Stimulated activated CD8-positive, alpha-beta memory T cell treated with anti-CD3 and anti-CD28 coated beads, Interleukin-2, amount 100 ng/mL, for 1 hour (primary cell): ENCODE measurements at regions not wholly inside any gene's neighbourhood (a gene's known extent, or its start where the extent isn't known, plus 50 kb on each side); places are given as distances from the start of the nearest gene placed in this dataset.
"Not testable (repeated sequence)": the region's sequence is repeated elsewhere in the genome, so short reads cannot be mapped to it uniquely, and the experiment has no call there.

Source experiments
- DNase-seq, 2 donors: peaks; one replicate each; pipeline ENCODE4 v3.0.0-alpha.2; 2020; ENCODE audit warnings: low read depth in 2 of 2

DNA sequence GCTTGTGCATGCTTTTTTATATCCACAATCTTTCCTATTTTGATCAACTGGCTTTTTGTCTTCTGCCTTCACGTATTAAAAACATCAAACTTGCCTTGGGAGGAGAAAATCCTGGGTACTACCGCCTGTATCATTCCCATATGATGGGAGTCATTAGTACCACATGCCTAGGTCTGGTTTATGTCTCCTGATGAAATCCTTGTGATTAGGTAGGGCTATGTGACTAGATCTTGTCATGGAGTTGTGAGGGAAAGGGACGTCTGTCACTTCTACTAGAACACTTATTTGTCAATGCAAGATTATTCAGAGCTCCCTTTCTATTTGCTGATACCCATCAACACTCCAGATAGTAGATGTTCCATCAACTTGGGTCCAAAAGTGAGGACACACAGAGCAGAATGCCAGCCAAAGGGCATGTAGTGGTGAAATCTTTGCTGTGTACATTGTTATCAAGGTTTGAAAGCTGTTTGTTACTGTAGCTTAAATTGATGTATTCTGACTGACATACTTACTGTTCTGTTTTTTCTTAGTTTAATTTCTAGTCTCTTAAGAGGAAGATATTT lies 621.8 kb upstream of the NR5A2 start:
- DNase-seq: no peak

DNA sequence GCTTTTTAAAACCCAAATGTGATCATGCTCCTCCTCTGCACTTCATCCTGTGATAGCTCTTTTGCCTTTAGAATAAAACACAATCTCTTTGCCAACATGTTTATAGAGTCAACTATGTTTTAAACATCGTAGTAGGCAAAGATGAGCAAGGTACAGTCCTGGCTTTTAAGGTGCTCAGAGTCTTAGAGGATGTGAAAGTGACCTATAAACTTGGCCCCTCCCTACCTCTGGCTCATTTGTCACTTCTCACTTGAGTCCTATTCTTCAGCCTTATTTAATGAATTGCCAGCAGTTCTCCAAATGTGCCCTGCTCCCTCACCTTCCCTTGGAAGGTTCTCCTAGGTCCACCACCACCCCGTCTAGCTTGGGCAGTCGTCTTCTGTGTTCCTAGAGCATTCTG lies 617.0 kb upstream of the NR5A2 start:
- DNase-seq: no peak

DNA sequence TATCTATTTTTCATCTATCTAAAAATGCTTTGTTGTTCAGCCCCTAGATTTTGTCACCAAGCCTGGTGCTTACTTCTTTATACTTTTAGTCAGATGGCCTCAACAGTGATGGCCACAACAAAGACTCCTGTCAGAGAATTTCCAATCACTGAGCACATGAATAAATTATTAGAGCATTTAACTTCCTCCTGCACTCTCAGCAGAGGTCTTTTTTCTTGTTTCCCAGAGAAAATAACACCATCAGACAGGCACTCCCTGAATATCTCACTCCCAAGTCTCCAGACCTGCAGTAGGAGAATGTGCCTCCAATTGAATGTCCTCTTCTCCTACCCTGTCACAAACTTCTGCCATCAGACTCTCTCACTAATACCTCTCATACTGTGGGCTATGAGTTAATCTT lies 616.0 kb upstream of the NR5A2 start:
- DNase-seq: no peak

DNA sequence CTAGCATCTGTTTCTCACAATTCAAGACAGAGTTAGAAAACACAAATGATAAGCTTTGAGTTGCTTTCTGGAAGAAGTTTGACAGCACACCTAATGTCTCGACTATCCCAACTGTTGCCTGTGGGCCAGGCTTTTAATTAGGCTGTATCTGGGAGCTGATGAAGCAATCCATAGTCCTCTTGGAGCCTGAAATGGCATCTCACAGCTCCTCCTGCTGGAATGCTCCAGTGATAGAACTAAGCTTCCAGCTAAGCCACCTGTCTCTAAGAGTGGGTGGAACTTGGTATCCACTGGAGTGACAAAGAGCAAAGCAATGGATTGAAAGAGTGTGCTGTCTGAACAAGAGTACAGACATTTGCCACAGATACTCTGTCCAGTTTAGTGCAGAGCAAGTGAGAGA lies 605.3 kb upstream of the NR5A2 start:
- DNase-seq: no peak

DNA sequence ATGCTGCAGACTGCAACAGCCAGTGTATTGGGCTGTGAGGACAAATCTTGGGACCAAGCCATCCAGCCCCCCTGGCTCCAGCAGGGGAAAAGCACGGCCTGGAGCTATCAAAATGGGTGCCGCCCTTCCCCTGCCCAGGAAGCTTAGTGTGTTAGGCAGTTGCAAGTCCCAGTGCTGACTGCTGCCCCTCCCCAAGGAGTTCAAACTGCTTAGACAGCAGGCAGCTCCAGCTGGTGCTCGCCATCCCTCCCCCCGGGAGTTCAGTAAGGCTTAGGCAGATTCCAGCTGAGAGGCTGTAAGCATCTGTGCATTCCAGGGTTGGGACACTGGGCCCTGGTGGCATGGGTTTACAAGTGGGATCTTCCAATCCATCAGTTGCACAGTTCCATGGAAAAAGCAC lies 579.6 kb upstream of the NR5A2 start:
- no peak for DNase-seq

DNA sequence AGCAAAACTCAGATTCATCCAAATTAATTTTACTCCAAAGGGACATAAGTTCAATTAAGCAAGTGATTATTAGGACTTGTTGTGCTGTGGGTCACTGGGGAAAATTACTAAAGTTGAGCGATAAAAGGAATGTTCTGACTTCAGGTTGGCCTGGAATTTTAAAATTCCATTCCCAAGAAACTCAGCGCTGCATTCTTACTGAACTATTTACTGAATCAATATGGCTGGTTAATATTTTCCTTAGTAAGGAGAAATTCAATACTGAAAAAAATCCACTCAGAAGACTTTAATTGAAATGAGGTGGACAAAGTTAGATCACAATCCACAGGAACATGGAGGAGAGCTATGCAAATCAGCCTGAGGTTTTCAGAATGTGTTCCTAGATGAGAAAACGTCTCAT lies 578.9 kb upstream of the NR5A2 start:
- DNase-seq: no peak

DNA sequence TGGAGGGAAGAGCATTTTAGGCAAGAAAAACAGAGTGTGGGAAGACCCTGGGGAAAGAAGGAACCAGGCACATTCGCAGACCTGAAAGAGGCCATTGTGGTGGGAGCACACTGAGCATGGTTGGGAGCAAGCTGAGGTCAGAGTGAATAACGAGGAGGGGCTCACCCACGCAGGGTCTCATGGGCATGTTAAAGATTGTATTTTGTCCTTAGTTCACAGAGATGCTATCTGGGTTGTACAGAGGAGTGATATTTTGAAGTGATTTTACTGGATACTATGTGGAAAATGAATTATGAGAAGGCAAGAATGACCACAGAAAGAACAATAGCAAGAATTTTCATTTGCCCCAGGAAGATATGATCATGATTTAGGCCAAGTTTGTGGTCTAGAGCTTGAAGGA lies 578.3 kb upstream of the NR5A2 start:
- DNase-seq: no peak

DNA sequence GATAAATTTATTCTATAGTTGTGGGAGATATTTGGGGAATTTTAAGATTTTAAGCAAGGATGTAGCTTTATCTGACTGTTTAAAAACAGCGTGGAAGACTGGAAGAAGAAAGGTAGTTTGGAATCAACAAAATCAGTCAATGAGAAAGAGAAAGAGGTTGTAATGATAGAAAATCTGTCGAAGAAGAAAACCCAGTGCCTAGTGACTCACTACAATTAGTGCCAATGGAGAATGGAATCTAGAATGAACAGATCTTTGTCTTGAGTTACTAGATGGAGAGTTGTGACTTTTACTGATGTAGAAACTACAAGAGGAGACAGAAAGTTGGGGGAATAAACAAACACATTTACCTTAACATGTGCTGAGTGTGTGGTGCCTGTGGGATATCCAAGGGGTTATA lies 577.8 kb upstream of the NR5A2 start:
- DNase-seq: no peak

DNA sequence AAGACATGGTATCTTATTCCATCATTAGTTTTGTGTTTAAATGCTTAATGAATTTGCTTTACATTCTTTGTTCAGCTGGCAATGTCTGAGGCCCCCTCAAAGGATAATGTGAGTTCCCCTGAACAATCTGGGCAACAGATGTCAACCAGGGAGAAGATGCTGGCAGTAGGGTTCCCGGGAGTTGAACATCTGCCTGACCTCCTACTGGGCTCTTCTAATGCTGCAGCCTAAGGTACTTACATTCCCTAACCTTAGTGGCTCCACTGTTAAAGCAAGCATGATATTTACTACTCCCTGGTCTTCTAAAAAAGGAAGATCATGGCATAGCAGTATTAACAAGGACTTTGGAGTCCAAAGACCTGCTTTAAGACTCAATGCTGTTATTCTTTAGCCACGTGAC lies 574.9 kb upstream of the NR5A2 start:
- DNase-seq: no peak

DNA sequence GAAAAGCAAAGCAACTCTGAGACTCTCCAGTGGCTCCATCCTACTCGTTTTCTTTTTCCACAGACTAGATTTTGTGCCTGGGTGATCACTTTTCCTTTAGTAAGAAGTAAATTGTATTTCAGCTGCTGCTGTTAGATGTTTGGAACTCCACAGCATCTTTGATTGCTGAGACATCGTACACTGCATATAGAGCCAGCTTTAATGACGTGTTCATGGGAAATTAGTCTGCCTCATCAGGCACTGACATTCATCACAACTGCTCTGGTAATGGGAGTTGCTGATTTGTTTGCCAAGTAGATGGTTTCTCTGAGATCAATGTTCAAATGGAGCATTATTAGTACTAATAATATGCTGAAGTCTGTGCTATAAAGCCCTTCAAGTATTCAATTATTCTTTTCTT lies 573.8 kb upstream of the NR5A2 start:
- no peak for DNase-seq

DNA sequence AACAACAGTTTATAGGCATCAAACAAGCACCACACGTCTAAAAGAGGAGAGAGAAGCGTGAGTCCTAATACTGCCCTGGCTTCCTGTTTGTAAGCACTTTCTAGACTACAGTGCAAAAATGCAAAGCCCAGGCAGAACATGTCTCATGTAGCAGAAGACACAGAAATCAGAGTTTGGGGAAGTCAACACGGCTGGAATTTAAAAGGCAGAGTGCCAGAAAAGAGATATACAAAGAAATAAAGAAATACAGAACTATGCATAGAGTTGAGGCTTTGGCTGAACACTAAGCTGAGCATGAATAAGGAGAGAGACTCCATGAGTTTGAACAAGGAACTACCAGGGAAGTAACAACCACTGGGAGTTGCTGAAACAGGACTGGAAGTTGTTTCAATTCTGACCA lies 566.6 kb upstream of the NR5A2 start:
- no peak for DNase-seq

DNA sequence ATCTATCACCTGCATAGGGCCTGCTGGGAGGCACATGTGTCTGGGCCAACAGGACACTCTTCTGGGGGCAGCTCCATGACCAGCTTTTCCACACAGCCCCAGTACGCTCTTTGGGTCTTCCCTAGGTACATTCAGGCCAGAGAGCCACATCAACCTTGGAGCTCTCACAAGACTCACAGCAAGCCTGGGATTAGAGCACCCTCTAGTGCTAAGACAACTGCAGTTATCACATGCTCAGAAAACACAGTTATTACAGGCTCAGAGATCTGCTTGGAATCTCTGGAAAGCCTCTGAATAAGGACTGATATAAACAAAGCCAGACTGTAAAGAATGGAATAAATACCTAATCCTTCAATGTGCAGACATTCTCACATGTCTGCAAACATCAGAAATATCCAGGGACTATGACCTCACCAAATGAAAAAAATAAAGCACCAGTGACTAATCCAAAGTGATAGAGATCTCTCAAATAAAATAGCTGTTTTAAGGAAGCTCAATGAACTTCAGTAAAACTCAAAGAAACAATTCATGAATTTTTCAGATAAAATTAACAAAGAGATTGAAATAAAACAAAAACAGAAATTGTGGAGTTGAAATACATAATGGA lies 563.9 kb upstream of the NR5A2 start:
- DNase-seq: no peak

DNA sequence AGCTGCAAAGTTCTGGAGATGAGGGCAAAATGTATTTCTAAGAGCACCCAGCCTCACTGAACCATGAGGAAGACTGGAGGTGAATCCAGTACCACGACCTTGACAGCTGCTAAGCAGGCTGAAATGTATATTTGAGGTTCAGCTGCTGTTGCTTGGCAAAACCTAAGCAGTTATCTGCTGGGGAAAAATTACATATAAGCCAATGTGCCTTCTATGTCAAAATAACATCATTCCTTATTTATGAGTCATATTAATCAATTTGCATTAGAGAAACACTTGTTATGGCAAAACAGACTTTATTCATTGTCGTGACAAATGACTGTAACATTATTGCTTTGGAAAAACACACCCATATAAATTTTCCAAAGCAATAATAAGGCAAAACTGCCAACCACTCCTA lies 560.5 kb upstream of the NR5A2 start:
- no peak for DNase-seq

DNA sequence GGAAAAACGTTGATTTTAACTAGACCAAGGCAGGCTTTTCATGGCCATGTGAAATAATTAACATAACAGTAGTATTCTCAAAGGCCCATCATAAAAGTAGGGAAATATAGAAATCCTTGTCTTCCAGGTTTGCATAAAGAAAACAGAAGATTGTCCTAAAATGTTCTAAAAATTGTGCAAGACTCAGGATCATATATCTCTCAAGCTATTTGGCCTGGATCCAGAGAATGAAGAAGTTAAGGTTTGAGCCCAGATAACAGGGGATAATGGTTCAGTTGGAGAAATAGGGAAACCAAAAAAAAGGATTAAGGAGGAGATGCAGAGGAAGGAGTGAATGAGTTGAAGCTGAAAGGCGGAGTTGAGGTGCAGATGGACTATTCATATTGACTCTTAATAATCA lies 555.5 kb upstream of the NR5A2 start:
- no peak for DNase-seq

DNA sequence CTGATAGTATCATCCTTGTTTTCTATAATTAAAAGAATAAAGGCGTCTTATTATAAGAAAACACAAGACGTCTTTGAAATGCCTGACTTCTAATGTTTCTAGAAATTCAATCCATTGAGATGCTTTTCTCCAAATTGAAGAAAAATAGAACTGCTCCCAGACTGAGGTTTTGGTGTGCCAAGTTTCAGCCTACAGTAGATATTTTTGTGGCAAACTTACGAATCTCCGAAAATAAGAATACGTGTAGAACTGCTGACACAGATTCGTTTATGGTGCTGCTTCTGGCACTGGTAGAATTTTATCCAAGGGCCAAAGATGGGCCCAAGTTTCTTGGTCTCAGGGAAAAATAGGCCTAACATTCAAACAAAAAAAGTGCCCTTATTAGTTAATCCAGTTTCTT lies 554.5 kb upstream of the NR5A2 start:
- DNase-seq: no peak

DNA sequence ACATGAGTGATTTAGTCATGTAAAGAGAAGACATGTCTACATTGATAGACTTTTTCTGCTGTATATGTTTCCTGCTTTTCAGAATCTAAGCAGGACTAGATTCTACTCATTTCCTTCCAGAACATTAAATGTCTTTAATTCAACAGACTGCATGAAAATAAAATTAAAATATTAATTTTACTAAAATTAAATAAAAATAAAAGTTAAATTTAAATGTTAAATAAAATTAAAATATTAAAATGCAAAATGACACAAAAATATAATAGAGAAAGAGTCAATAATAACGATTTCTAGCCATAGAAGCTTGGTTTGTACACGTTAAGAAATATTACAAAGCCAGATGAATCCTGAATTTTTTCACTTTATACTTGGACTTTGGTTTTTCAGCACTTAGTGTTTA lies 552.8 kb upstream of the NR5A2 start:
- DNase-seq: no peak

DNA sequence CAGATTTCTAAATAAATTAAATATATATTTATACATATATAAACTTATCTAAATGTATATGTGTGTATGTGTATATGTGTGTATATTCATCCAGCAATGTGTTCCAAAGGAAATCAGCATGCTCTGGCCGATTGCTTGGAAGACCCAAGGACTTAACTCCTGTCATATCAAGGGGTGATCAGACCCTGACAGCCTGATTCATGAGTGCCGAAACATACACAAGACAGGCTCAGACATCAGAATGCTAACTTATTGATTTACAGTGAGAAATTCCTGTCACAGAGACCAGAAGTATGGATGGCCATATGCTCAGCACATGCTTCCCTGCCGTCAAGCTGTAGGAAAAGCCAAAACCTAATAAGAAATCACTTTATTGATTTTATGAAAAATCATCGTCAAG lies 545.1 kb upstream of the NR5A2 start:
- DNase-seq: no peak

DNA sequence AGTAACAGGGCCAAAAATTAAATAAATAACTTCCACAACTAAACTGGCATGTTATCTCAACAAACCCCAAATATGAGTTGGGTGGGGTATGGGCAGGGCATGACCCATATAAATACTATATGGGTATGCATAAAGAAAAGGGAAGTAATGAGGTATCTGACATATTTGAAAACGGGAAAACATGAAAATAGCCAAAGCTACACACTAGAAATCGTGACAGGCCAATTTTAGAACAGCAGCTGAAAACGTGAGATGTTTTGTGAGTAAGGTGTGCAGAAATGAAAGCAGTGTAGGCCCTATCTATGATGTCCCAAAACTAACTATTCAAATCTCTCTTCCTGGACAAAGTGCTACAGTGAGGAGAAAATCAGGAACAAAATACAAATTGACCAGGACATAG lies 537.9 kb upstream of the NR5A2 start:
- no peak for DNase-seq

DNA sequence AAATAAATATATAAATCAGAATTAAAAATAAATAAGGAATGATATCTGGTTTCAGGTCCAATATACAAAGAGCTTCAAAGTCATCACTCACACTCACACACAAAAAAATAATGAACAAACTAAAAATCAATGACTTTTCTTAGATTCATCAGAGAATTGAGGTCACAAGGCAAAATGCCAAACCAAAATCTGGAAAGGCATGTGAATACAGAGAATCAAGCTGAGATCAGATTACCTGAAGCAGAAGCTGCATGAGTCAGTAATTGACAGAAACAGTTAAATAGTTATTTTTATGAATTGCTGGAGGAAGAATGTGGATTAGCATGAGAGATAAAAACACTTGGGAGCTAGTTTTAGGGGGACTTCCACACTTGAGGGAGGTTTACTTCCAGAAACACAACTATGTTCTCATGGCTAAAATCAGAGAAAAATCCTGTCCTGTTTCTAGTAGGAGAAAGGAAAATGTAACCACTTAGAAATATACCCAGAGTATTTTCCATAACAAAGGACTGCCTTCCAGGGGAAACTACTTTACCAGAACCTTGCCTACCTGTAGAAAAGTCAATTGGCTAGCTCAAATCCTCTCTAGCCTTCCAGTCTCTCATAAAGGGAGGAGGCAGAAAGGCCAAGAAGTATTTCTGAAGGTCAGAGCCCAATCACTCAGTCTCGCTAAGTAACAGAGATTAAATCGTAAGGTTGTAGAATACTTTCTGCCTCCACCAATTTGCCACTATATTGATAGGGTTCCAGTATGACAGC lies 536.6 kb upstream of the NR5A2 start:
- no peak for DNase-seq

DNA sequence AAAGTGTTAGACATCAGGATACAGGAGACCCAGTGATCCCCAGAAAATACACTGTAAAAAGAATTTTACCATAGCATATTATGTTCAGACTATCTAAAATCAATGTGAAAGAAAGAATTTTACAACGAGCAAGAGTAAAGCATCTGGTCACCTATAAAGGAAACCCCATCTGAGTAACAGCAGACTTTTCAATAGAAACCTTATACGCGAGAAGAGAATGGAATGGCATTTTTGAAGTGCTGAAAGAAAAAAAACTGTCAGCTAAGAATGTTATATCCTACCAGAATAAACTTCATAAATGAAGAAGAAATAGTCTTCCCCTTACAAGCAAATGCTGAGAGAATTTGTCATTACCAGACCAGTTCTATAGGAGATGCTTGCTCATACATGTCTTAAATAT lies 532.1 kb upstream of the NR5A2 start:
- no peak for DNase-seq

DNA sequence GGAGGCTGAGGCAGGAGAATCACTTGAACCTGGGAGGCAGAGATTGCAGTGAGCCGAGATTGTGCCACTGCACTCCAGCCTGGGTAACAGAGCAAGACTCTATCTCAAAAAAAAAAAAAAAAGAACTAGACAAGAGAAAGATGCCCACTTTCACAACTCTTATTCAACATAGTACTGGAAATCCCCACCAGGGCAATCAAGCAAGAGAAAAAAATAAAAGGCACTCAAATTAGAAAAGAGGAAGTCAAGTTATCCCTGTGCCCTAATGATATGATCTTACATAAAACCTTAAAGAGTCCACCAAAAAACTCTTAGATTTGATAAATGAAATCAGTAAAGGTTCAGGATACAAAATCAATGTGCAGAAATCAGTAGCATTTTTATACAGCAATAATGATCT lies 528.7 kb upstream of the NR5A2 start:
- DNase-seq: not testable (repeated sequence)

DNA sequence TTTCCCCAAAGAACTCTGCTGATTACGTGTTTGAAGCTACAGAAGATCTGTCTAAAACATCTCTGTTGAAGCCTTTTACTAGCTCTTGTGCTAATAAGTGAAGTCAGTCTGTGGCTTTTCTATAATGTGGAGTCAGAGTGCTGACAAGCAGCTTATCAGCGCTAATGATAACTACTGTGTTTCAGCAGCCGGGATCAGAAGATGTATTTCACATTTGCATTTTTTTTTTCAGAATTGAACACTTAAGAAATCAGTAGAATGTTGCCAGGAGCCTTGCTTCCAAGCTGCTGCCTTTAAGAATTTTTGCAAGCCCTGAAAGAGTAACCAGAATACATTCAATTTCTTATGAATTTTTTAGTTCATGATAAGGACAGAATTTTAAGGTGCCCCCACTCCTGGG lies 519.4 kb upstream of the NR5A2 start:
- DNase-seq: no peak

DNA sequence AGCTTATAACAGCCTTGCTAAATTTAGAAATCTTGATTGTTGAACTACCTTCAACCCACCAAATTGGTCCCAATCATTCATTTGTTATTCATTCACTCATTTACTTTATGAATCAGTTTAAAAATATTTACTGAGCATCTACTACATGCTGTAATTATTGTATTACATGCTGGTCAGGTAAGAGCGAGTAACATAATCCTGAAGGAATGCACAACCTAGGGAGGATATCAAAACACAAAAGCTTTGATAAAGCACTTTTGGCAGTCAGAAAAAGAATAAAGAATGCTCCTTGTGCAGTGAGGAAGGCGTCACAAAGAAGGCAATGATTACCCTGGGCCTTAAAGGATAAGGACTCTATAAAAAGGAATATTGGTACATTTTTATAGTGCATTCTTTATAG lies 518.9 kb upstream of the NR5A2 start:
- no peak for DNase-seq

DNA sequence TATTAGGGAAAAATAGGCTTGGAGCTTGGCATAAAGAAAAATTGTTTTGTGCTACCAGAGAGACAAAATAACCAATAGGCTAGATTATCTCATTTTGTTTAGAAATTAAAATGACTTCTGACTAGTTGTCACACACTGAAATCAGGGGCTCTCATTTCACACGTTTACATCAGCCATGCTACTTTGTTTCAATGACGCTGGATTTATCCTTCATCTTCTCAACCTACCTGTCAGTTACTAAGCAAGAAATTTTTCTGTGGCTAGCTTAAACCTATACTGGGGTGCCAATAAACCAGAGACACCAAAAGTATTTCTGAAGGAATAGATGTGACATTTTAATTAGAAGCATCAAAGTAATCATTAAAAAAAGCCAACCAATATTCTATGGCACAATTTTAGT lies 518.1 kb upstream of the NR5A2 start:
- DNase-seq: no peak
